HK-2 (cell line): ENCODE measurements at regions not wholly inside any gene's neighbourhood (a gene's known extent, or its start where the extent isn't known, plus 50 kb on each side); places are given as distances from the start of the nearest gene placed in this dataset.
"Not testable (repeated sequence)": the region's sequence is repeated elsewhere in the genome, so short reads cannot be mapped to it uniquely, and the experiment has no call there.

Source experiments
- DNase-seq: peaks from one replicate; pipeline ENCODE4 v3.0.0-alpha.2; 2018; ENCODE audit not compliant: unreplicated experiment

- no peak for DNase-seq
These were observed 80.0 kb downstream of the GALR1 start for GRCh38 chr18:77329651-77330050.

GRCh38 chr18:77334876-77335275 is 85.2 kb downstream of the GALR1 start:
- no peak for DNase-seq

DNA sequence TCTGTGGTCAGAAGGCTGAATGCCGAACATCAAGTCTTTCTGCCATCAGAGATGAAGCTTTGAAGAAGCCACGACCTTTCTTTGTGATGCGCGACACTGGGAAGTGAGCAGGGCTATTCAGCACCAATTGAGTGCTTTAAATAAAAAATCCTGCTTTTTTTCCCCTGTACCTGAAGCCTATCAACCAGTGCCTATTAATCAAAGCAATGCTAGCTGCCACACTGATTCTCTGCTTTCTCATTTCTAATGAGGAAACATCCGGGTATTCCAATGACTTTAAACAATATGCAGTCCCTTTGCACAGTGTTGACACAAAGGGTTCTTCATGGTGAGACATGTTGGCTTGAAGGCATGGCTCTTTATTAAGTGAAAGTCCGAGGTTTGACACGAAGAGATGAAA is 88.0 kb downstream of the GALR1 start:
- no peak for DNase-seq

DNA sequence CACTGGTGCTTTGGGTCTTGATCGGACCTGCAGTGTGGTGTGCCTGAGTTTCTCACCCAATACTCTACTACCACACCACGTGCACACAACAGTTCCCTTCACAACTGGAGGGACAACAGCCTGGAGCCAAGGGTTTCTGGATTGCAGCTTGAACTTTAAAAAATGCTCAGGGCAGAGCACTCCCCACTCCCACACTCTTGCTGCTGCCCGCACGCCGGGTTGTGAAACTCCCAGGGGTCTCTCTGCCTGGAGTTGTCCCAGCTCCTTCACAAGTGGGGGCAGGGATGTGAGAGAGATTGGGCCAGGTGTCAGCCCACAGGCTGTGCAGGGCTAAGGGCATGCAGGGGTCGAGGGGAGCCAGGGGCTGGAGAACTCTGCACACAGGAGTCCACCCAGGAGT is 89.4 kb downstream of the GALR1 start:
- no peak for DNase-seq

- DNase-seq = no peak
These were observed 90.0 kb downstream of the GALR1 start for GRCh38 chr18:77339623-77340022.

DNA sequence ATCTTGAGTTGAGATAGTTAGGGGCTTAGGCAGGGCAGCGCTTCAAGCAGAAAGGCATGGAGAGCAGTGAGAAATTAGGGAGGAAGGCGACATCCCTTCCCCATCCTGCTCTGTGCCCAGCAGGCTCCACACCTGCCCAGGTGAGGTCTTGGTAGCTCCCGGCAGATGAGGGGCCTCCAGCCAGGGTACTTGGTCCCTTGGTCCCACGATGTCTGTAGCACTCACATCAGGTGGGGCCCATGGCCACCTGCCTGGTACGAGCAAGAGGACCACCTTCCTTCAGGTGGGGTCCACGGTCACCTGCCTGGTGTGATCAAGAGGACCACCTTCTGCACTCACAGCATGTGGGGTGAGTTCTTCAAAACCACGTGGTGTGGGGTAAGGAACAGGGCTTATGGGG is 91.2 kb downstream of the GALR1 start:
- no peak for DNase-seq

GRCh38 chr18:77341527-77342325 is 92.1 kb downstream of the GALR1 start:
- no peak for DNase-seq

GRCh38 chr18:77342736-77343135 is 93.1 kb downstream of the GALR1 start:
- no peak for DNase-seq

DNA sequence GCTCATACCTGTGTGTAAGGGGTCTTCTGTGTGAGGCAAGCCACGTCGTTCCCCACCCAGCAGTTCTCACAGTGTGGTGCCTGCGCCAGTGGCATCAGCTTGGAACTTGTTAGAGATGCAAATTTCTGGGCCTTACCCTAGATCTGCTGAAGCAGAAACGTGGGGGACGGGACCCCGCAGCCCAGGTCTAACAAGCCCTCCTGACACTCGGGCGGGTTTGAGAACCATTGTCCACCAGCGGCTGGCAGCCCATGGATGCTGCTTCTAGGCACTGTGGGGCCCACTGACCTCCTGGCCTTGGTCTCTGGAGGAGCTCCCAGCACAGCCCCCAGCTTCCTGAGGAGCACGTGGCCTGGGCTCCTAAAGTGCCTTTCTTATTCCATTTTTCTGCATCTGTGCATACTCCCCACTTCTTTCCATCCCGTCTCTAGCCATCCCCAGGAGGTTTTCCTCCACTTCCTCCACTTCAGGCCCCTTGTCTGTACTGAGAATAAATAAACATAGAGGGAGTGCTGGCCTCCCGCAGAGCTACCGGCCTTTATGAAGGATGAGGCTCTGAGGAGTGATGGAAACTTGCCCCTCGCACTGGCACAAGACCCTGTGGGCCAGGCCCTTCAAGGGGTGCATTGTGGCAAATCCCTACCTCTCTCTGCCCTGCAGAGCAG is 94.3 kb downstream of the GALR1 start:
- DNase-seq = no peak

DNA sequence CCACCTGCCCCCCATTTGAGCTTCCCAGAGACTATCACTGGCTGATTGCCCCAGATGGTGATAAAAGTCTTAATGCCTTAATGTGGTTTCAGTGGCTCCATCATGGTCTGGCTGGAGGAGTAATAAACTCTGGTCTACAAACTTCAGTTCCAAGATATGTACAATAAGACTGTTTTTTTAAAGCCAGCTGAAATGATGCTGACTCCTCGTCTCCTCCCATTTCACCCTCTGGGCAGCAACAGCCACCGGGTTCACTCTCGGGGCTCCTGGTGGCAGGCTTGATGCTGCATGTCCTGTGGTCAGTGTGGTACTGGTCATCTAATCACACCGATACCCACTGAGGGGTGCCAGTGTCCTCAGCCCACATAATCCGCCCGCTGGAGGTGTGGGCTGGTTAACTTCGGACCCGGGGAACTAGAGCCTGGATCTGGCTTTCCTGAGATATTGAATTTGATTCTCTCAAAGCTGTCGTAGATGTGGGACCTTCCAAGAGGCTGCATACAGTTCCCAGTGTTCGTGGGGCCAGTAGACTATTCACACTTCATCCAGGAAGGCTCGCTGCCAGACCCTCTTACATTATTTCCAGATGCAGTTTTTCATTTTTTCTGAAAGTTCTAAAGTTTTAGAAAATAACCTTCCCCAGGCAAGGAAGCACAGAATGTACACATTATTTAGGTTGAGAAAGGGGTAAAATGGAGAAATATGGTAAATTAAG is 95.3 kb downstream of the GALR1 start:
- no peak for DNase-seq

DNA sequence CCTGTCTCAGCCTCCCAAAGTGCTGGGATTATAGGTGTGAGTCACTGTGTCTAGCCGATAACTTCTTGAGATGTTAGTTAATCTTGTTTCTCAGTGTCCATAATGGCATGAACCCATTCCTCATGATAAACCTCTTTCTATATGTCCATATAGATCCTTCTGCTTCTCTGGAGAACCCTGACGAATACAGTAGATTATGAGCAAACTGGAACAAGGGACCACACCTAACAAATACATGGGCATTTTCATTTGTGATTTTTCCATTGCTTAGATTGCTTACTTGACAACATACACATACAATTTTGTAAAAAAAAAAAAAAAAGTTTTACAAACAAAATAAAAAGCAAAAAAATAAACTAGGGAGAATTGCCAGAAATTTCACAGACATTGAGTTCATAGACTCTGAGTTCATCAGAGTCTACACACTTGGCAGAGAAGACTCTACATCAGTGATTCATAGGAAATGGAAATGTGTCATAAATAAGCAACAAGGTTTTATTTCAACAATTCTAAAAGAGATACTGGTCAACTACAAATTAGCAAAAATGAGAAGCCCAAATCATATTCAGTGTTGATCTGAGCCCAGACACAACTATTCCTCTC is 96.7 kb downstream of the GALR1 start:
- DNase-seq = no peak

- not testable (repeated sequence) for DNase-seq
These were observed 103.7 kb downstream of the GALR1 start for GRCh38 chr18:77353349-77353748.

DNA sequence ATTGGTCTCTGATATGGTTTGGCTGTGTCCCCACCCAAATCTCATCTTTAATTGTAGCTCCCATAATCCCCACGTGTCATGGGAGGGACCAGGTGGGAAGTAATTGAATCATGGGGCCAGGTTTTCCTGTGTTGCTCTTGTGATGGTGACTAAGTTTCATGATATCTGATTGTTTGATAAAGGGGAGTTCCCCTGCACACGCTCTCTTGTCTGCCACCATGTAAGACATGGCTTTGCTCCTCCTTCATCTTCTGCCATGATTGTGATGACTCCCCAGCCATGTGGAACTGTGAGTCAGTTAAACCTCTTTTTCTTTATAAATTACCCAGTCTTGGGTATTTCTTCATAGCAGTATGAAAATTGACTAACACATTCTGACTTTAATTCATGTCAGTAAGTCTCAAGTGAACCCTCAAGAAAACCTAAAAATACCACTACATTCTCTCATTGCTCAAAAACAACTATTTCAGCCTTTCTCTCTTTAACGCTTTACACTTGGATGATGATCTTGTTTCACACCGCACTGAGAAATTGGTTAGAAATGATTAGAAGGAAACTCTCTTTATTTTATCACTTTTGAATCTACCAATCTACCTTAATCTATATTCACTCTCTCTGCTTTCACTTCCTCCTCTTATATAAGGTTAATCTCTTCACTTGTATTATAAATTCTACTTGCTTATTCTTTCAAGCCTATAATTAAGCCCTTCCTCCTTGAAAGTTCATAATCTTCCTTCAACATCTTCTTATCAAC is 110.1 kb downstream of the GALR1 start:
- no peak for DNase-seq

- DNase-seq = no peak
These were observed 110.9 kb downstream of the GALR1 start for GRCh38 chr18:77360315-77361190.

- DNase-seq = no peak
These were observed 111.7 kb downstream of the GALR1 start for GRCh38 chr18:77361382-77361781.

DNA sequence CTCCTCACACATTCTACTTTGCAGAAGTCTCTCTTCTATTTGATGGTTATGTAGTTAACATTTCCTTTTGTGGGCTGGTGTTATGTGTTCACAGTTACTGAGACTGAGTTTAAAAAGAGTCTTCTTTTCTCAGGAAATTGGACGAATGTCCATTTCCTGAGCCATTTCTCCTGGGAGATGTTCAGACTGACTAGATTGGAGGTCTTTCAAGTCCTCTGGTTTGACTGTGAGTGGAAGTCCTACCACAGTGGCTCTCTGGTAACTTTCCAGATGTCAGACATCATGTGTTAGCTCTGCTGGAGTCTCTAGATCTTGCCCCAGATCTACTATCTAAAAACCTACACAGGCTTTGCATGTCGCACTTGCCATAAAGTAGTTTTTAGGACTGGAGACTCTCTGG is 116.0 kb downstream of the GALR1 start:
- DNase-seq = no peak

DNA sequence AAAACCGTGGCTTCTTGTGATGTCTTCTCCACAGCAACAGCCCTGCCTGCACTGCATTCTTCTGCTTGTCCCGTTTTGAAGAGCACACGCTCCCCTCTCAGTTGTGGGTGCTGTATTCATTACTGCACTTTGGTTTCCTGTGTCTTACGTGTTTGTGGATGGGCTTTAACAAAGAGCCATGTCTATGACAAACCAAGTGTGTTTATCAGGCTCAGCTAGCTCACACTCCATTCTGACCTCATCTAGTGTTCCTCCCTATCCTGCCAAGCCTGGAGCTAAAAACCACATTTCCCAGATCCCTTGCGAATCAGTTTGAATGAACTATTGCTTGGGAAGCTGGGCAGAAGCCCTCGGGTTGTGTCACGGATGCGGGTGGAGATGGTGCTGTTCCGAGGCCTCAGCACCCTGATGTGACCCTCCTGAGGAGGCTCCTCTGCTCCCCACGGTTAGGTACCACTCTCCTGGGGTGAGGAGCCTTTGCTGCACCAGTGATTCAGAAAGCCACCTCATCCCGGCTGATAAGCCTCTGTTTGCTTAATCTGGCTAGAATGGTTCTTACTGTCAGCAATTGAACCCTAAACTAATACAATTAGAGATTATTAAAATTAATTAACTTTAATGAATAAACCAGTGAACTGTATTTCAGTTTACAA is 116.5 kb downstream of the GALR1 start:
- no peak for DNase-seq

- no peak for DNase-seq
These were observed 117.3 kb downstream of the GALR1 start for GRCh38 chr18:77366720-77367641.

DNA sequence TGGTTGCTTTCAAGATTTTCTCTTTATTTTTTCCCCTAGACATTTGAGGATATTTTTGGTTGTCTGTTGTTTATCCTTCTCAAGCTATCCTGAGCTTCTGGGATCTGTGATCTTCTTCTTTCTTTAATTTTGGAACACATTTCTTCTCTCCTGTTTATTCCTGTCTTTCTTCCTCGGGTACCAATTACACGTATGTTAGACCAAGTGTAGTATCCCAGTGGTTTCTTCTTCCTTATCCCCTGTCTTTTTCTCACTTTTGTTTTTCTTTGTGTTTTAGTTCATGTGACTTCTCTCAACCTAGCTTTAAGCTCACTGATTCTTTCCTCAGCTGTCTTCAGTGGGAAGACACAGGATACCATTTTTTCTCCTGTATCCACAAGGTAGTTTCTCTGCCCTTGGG is 120.0 kb downstream of the GALR1 start:
- no peak for DNase-seq
